Stimulated activated memory B cell treated with anti-CD40 and anti-IgM and Interleukin-4, amounts not matched to agents 10 μg/mL and 1 μg/mL and 100 μg/mL, for 72 hours (primary cell): ENCODE measurements at regions not wholly inside any gene's neighbourhood (a gene's known extent, or its start where the extent isn't known, plus 50 kb on each side); places are given as distances from the start of the nearest gene placed in this dataset.

Source experiments
- ATAC-seq: fragments of 150-1000 bp; cut with Tn5 transposase; 2 replicates; pipeline ENCODE4 v1.10.0; 2021
- H3K27ac Mint-ChIP-seq: one replicate; pipeline ENCODE4 v1.8.0; 2022; ENCODE audit warnings: mild to moderate bottlenecking, mixed read lengths
- H3K27me3 Mint-ChIP-seq: one replicate; pipeline ENCODE4 v1.8.0; 2022; ENCODE audit warnings: mixed read lengths
- H3K36me3 Mint-ChIP-seq: one replicate; pipeline ENCODE4 v1.8.0; 2022; ENCODE audit warnings: mixed read lengths
- H3K4me1 Mint-ChIP-seq: one replicate; pipeline ENCODE4 v1.8.0; 2022; ENCODE audit warnings: mixed read lengths
- H3K4me3 Mint-ChIP-seq: one replicate; pipeline ENCODE4 v1.8.0; 2022; ENCODE audit warnings: mild to moderate bottlenecking, moderate library complexity, mixed read lengths
- H3K9me3 Mint-ChIP-seq: one replicate; pipeline ENCODE4 v1.8.0; 2022; ENCODE audit warnings: mixed read lengths

- Mint-ChIP-seq H3K27me3 (no peaks in the 10 kb centered on the region), H3K4me1 (no peaks in the 10 kb centered on the region), H3K36me3 (no peaks in the 10 kb centered on the region), H3K27ac (no peak overlapping the region), H3K4me3 (no peak overlapping the region), H3K9me3 (peaks cover 7% of the 10 kb centered on the region)
- no peak for ATAC-seq
Observed at GRCh38 chr1:98355656-98356383, 305.7 kb upstream of the SNX7 start.

- H3K4me1 Mint-ChIP-seq = no peaks in the 10 kb centered on the region
- H3K4me3 Mint-ChIP-seq = no peak overlapping the region
- no peak overlapping the region for H3K27ac Mint-ChIP-seq
- H3K27me3 Mint-ChIP-seq = no peaks in the 10 kb centered on the region
- ATAC-seq = no peak
- H3K9me3 Mint-ChIP-seq = peaks cover 4% of the 10 kb centered on the region
- H3K36me3 Mint-ChIP-seq = no peaks in the 10 kb centered on the region
Observed at GRCh38 chr1:98352378-98352777, 309.1 kb upstream of the SNX7 start.

GRCh38 chr1:98351561-98351960 is 310.0 kb upstream of the SNX7 start:
- Mint-ChIP-seq H3K9me3 (peaks cover 4% of the 10 kb centered on the region), H3K27me3 (no peaks in the 10 kb centered on the region), H3K4me1 (no peaks in the 10 kb centered on the region), H3K36me3 (no peaks in the 10 kb centered on the region), H3K27ac (no peak overlapping the region), H3K4me3 (no peak overlapping the region)
- ATAC-seq = no peak

- Mint-ChIP-seq H3K4me3 (no peak overlapping the region), H3K27ac (no peak overlapping the region), H3K27me3 (no peaks in the 10 kb centered on the region), H3K4me1 (no peaks in the 10 kb centered on the region), H3K9me3 (no peaks in the 10 kb centered on the region), H3K36me3 (no peaks in the 10 kb centered on the region)
- ATAC-seq = no peak
Observed at GRCh38 chr1:98345417-98345816, 316.1 kb upstream of the SNX7 start.

GRCh38 chr1:98344731-98345130 is 316.8 kb upstream of the SNX7 start:
- Mint-ChIP-seq H3K27me3 (no peaks in the 10 kb centered on the region), H3K9me3 (no peaks in the 10 kb centered on the region), H3K27ac (no peak overlapping the region), H3K4me1 (no peaks in the 10 kb centered on the region), H3K4me3 (no peak overlapping the region), H3K36me3 (no peaks in the 10 kb centered on the region)
- ATAC-seq = no peak

- Mint-ChIP-seq H3K4me3 (no peak overlapping the region), H3K36me3 (no peaks in the 10 kb centered on the region), H3K27me3 (no peaks in the 10 kb centered on the region), H3K27ac (no peak overlapping the region), H3K9me3 (no peaks in the 10 kb centered on the region), H3K4me1 (no peaks in the 10 kb centered on the region)
- no peak for ATAC-seq
Observed at GRCh38 chr1:98342566-98342965, 319.0 kb upstream of the SNX7 start.

- no peak overlapping the region for H3K27ac Mint-ChIP-seq
- no peak for ATAC-seq
- no peaks in the 10 kb centered on the region for H3K4me1 Mint-ChIP-seq
- no peaks in the 10 kb centered on the region for H3K36me3 Mint-ChIP-seq
- no peaks in the 10 kb centered on the region for H3K9me3 Mint-ChIP-seq
- no peaks in the 10 kb centered on the region for H3K27me3 Mint-ChIP-seq
- no peak overlapping the region for H3K4me3 Mint-ChIP-seq
Observed at GRCh38 chr1:98340511-98340910, 321.0 kb upstream of the SNX7 start.

- H3K9me3 Mint-ChIP-seq = no peaks in the 10 kb centered on the region
- H3K27me3 Mint-ChIP-seq = no peaks in the 10 kb centered on the region
- no peak overlapping the region for H3K27ac Mint-ChIP-seq
- no peak overlapping the region for H3K4me3 Mint-ChIP-seq
- no peaks in the 10 kb centered on the region for H3K4me1 Mint-ChIP-seq
- H3K36me3 Mint-ChIP-seq = no peaks in the 10 kb centered on the region
- ATAC-seq = no peak
Observed at GRCh38 chr1:98336472-98337083, 324.9 kb upstream of the SNX7 start.

GRCh38 chr1:98333936-98334335 is 327.6 kb upstream of the SNX7 start:
- Mint-ChIP-seq H3K27ac (no peak overlapping the region), H3K27me3 (no peaks in the 10 kb centered on the region), H3K9me3 (no peaks in the 10 kb centered on the region), H3K4me3 (no peak overlapping the region), H3K4me1 (no peaks in the 10 kb centered on the region), H3K36me3 (no peaks in the 10 kb centered on the region)
- no peak for ATAC-seq

- Mint-ChIP-seq H3K4me3 (no peak overlapping the region), H3K9me3 (no peaks in the 10 kb centered on the region), H3K36me3 (no peaks in the 10 kb centered on the region), H3K27me3 (no peaks in the 10 kb centered on the region), H3K4me1 (no peaks in the 10 kb centered on the region), H3K27ac (no peak overlapping the region)
- no peak for ATAC-seq
Observed at GRCh38 chr1:98333406-98333805, 328.1 kb upstream of the SNX7 start.

- no peaks in the 10 kb centered on the region for H3K27me3 Mint-ChIP-seq
- H3K9me3 Mint-ChIP-seq = no peaks in the 10 kb centered on the region
- no peak for ATAC-seq
- no peaks in the 10 kb centered on the region for H3K36me3 Mint-ChIP-seq
- H3K4me3 Mint-ChIP-seq = no peak overlapping the region
- no peaks in the 10 kb centered on the region for H3K4me1 Mint-ChIP-seq
- no peak overlapping the region for H3K27ac Mint-ChIP-seq
Observed at GRCh38 chr1:98331718-98332311, 329.7 kb upstream of the SNX7 start.

- no peak for ATAC-seq
- no peaks in the 10 kb centered on the region for H3K27me3 Mint-ChIP-seq
Observed at GRCh38 chr1:98331243-98331642, 330.3 kb upstream of the SNX7 start.

GRCh38 chr1:98330224-98330623 is 331.3 kb upstream of the SNX7 start:
- no peak overlapping the region for H3K27ac Mint-ChIP-seq
- no peaks in the 10 kb centered on the region for H3K27me3 Mint-ChIP-seq
- no peak overlapping the region for H3K4me3 Mint-ChIP-seq
- no peak for ATAC-seq
- no peaks in the 10 kb centered on the region for H3K9me3 Mint-ChIP-seq
- no peaks in the 10 kb centered on the region for H3K4me1 Mint-ChIP-seq
- H3K36me3 Mint-ChIP-seq = no peaks in the 10 kb centered on the region

More at GRCh38 chr1:98331243-98331642, 330.3 kb upstream of the SNX7 start:
- H3K9me3 Mint-ChIP-seq = no peaks in the 10 kb centered on the region
- no peak overlapping the region for H3K27ac Mint-ChIP-seq
- no peak overlapping the region for H3K4me3 Mint-ChIP-seq
- no peaks in the 10 kb centered on the region for H3K36me3 Mint-ChIP-seq
- H3K4me1 Mint-ChIP-seq = no peaks in the 10 kb centered on the region

GRCh38 chr1:98328855-98329254 is 332.7 kb upstream of the SNX7 start:
- ATAC-seq = no peak
- no peak overlapping the region for H3K4me3 Mint-ChIP-seq
- no peaks in the 10 kb centered on the region for H3K36me3 Mint-ChIP-seq
- H3K27me3 Mint-ChIP-seq = no peaks in the 10 kb centered on the region
- no peaks in the 10 kb centered on the region for H3K9me3 Mint-ChIP-seq
- H3K4me1 Mint-ChIP-seq = no peaks in the 10 kb centered on the region
- H3K27ac Mint-ChIP-seq = no peak overlapping the region

GRCh38 chr1:98327220-98327861 is 334.2 kb upstream of the SNX7 start:
- Mint-ChIP-seq H3K9me3 (no peaks in the 10 kb centered on the region), H3K36me3 (no peaks in the 10 kb centered on the region), H3K4me3 (no peak overlapping the region), H3K27me3 (no peaks in the 10 kb centered on the region), H3K4me1 (no peaks in the 10 kb centered on the region), H3K27ac (no peak overlapping the region)
- no peak for ATAC-seq
